Endodermal cell (in vitro differentiated cells): ENCODE measurements at regions not wholly inside any gene's neighbourhood (a gene's known extent, or its start where the extent isn't known, plus 50 kb on each side); places are given as distances from the start of the nearest gene placed in this dataset.
A peak's percentile ranks its signal among the peaks of the same experiment; 100 is the strongest.

Experiments
- DNase-seq: peaks from one replicate; pipeline ENCODE4 v3.0.0-alpha.2; 2017
- H3K27ac ChIP-seq: 2 replicates; pipeline ENCODE4 v1.5.1; 2013; ENCODE audit warnings: mild to moderate bottlenecking, low read depth, low read length, moderate library complexity
- H3K27me3 ChIP-seq: 2 replicates; pipeline ENCODE4 v1.6.1; 2013; ENCODE audit warnings: mild to moderate bottlenecking, low read length, moderate library complexity; ENCODE audit not compliant: insufficient read depth, control insufficient read depth, poor library complexity, severe bottlenecking
- H3K36me3 ChIP-seq: 2 replicates; pipeline ENCODE4 v1.7.0; 2013; ENCODE audit warnings: mild to moderate bottlenecking, low read length, moderate library complexity; ENCODE audit not compliant: control insufficient read depth, insufficient read depth
- H3K4me1 ChIP-seq: one replicate; pipeline ENCODE4 v1.7.0; 2013; ENCODE audit warnings: low read length; ENCODE audit not compliant: control insufficient read depth, insufficient read depth
- H3K4me3 ChIP-seq: 2 replicates; pipeline ENCODE4 v1.5.1; 2013; ENCODE audit warnings: mild to moderate bottlenecking, low read length, moderate library complexity
- H3K9ac ChIP-seq: 2 replicates; pipeline ENCODE4 v1.6.1; 2013; ENCODE audit warnings: mild to moderate bottlenecking, low read length, moderate library complexity; ENCODE audit not compliant: poor library complexity, severe bottlenecking; ENCODE audit errors: extremely low read depth
- H3K9me3 ChIP-seq: 2 replicates; pipeline ENCODE4 v1.6.1; 2013; ENCODE audit warnings: mild to moderate bottlenecking, low read length, moderate library complexity; ENCODE audit not compliant: control insufficient read depth
- H3K27ac Mint-ChIP-seq: 2 replicates; pipeline ENCODE4 v1.8.0; 2020; ENCODE audit warnings: mixed read lengths
- H3K27me3 Mint-ChIP-seq: 2 replicates; pipeline ENCODE4 v1.8.0; 2021; ENCODE audit warnings: mild to moderate bottlenecking, mixed read lengths; ENCODE audit not compliant: insufficient read depth
- H3K36me3 Mint-ChIP-seq: 2 replicates; pipeline ENCODE4 v1.8.0; 2020; ENCODE audit warnings: low read depth, mixed read lengths
- H3K4me1 Mint-ChIP-seq: 2 replicates; pipeline ENCODE4 v1.8.0; 2020; ENCODE audit warnings: mixed read lengths
- H3K4me3 Mint-ChIP-seq: 2 replicates; pipeline ENCODE4 v1.8.0; 2020; ENCODE audit warnings: mild to moderate bottlenecking, moderate library complexity, mixed read lengths
- H3K9me3 Mint-ChIP-seq: 2 replicates; pipeline ENCODE4 v1.8.0; 2020; ENCODE audit warnings: mild to moderate bottlenecking, mixed read lengths
- CTCF ChIP-seq: fragments of 200-600 bp; sonication (generic); conservative IDR thresholded peaks from 2 replicates; pipeline ENCODE4 v1.5.0; 2021; ENCODE audit warnings: antibody characterized with exemption, mild to moderate bottlenecking
- WGBS, 2 experiments: methylation state at CpG; one replicate each; pipeline versions ENCODE4 v1.1.5 to v1.1.7; 2013; ENCODE audit warnings: missing lambda C conversion rate in 2 of 2, mixed read lengths in 1 of 2; ENCODE audit not compliant: insufficient coverage in 1 of 2, insufficient read length in 1 of 2; 5-methylcytosine and 5-hydroxymethylcytosine counted together

- Histone ChIP-seq H3K36me3 (no peaks in the 10 kb centered on the region), H3K27ac (no peak overlapping the region), H3K27me3 (no peaks in the 10 kb centered on the region), H3K4me1 (no peaks in the 10 kb centered on the region), H3K9ac (no peak overlapping the region), H3K4me3 (no peak overlapping the region), H3K9me3 (no peaks in the 10 kb centered on the region)
- H3K4me1 Mint-ChIP-seq, result peaks cover 5% of the 10 kb centered on the region
- no peak for TF ChIP-seq CTCF
- H3K4me3 Mint-ChIP-seq, result no peak overlapping the region
- no peak overlapping the region for H3K27ac Mint-ChIP-seq
- 94 to 100% methylated on average over 7 of the region's 7 CpGs for WGBS, 2 experiments
- no peaks in the 10 kb centered on the region for H3K36me3 Mint-ChIP-seq
- H3K9me3 Mint-ChIP-seq, result no peaks in the 10 kb centered on the region
- H3K27me3 Mint-ChIP-seq, result peaks cover 2% of the 10 kb centered on the region
- DNase-seq, result peak; percentile 30
These were observed 57.1 kb upstream of the FAM20C start for GRCh38 chr7:135257-135653.

GRCh38 chr7:135731-136645 is 56.4 kb upstream of the FAM20C start:
- peaks cover 2% of the 10 kb centered on the region for H3K27me3 Mint-ChIP-seq
- H3K4me3 ChIP-seq, result no peak overlapping the region
- no peaks in the 10 kb centered on the region for H3K4me1 ChIP-seq
- no peak overlapping the region for H3K27ac Mint-ChIP-seq
- no peak for TF ChIP-seq CTCF
- H3K27me3 ChIP-seq, result no peaks in the 10 kb centered on the region
- no peak overlapping the region for H3K4me3 Mint-ChIP-seq
- H3K36me3 ChIP-seq, result no peaks in the 10 kb centered on the region
- H3K9me3 ChIP-seq, result no peaks in the 10 kb centered on the region
- DNase-seq, result peak; percentile 21
- H3K9me3 Mint-ChIP-seq, result no peaks in the 10 kb centered on the region
- no peak overlapping the region for H3K27ac ChIP-seq
- no peaks in the 10 kb centered on the region for H3K36me3 Mint-ChIP-seq
- H3K4me1 Mint-ChIP-seq, result peaks cover 5% of the 10 kb centered on the region
- H3K9ac ChIP-seq, result no peak overlapping the region
- WGBS, 2 experiments, result 92 to 95% methylated on average over 7 to 12 of the region's 12 CpGs

GRCh38 chr7:137094-137891 is 55.1 kb upstream of the FAM20C start:
- Mint-ChIP-seq H3K4me1 (peaks cover 5% of the 10 kb centered on the region), H3K27ac (no peak overlapping the region), H3K9me3 (no peaks in the 10 kb centered on the region), H3K27me3 (peaks cover 6% of the 10 kb centered on the region), H3K4me3 (no peak overlapping the region), H3K36me3 (no peaks in the 10 kb centered on the region)
- H3K4me1 ChIP-seq, result no peaks in the 10 kb centered on the region
- no peaks in the 10 kb centered on the region for H3K27me3 ChIP-seq
- 92 to 93% methylated on average over 9 to 14 of the region's 14 CpGs for WGBS, 2 experiments
- no peaks in the 10 kb centered on the region for H3K9me3 ChIP-seq
- no peak overlapping the region for H3K9ac ChIP-seq
- H3K4me3 ChIP-seq, result no peak overlapping the region
- DNase-seq, result no peak
- no peaks in the 10 kb centered on the region for H3K36me3 ChIP-seq
- no peak for TF ChIP-seq CTCF
- H3K27ac ChIP-seq, result no peak overlapping the region
